ENCODE measurements at regions not wholly inside any gene's neighbourhood (a gene's known extent, or its start where the extent isn't known, plus 50 kb on each side); places are given as distances from the start of the nearest gene placed in this dataset.
"Not testable (repeated sequence)": the region's sequence is repeated elsewhere in the genome, so short reads cannot be mapped to it uniquely, and the experiment has no call there.

DNA sequence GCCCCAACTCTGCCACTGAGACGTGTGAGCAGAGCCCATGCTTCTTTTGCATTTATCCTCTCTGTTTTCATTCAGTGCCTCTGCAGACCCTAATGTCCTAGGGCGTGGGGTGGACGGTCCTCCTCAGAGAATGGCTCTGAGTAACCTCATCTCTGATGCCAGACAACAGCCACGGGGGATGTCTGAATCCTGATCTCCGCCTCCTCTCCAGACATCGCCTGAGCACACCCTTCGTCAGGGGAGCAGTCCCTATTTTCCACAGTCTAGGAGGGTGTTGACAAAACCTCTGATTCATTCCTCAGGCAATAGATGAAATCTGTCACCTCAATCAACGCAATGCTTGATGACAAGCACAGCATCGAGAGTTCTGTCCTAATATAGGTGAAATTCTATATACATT is 109.2 kb upstream of the DYRK2 start:
- no peak for DNase-seq

DNA sequence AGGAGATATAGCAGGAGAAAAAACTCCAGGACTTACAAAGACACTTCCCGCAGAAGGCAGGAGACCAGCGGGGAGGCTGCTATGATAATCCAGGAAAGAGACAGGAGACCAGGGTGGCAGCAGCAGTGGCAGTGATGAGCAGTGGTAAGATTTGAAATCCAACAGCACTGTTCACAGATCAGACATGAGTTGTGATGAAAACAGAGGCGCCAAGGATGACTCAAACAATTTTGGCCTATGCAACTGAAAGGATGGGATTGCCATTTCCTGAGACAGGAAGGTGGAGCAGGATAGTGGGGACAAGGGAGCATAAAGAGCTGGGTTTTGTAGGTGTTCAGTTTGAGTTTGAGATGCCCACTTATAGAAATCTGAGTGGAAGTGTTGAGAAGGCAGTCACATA is 108.6 kb upstream of the DYRK2 start:
- DNase-seq = no peak

DNA sequence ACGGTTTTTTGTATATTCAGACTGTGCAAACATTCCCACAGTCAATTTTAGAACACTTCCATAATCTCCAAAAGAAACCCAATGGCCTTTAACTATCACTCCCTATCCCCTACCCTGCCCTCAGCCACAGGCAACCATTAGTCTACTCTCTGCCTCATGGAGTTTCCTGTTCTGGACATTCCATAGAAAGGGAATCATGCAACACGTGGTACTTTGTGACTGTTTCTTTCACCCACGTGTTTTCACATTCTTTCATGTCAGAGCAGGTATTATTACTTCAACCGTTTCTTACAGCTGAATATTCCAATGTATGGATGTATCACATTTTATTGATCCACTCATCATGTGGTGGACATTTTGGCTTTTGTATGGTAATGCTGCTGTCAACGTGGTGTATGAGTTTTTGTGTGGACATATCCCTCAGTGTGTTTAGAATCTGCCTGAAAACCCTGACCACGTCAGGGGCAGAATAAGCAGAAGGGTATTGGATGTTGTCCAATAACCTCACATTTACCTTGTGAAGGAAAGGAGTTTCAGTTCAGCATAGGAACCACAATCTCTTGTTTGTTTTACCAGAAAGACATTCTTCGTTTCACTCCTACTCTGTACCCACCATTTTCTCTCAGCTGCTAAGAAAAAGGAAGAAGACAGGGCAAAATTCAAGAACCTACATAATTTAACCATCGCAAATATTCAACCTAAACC is 107.5 kb upstream of the DYRK2 start:
- no peak for DNase-seq

- DNase-seq = no peak
These were observed 106.9 kb upstream of the DYRK2 start for GRCh38 chr12:67541625-67541991.

GRCh38 chr12:67543021-67543770 is 105.3 kb upstream of the DYRK2 start:
- no peak for DNase-seq

DNA sequence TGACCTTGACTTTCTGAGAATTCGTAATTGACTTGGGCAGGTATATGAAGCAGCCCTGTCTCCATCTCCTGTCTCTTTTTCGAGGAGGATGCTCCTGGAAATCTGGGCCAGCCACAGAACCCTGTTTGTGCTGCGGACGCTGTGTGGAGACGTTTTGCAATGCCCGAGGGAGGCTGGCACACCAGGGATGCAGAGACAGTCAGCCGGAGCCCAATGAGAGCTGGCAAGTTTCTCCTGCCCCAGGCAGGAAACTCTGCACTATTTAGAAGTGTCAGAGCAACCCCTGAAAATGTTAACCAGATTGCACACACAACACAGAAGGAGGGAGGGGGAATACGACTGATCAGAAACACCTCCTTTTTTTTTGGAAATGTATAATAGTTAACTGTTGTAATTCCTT is 103.2 kb upstream of the DYRK2 start:
- no peak for DNase-seq

DNA sequence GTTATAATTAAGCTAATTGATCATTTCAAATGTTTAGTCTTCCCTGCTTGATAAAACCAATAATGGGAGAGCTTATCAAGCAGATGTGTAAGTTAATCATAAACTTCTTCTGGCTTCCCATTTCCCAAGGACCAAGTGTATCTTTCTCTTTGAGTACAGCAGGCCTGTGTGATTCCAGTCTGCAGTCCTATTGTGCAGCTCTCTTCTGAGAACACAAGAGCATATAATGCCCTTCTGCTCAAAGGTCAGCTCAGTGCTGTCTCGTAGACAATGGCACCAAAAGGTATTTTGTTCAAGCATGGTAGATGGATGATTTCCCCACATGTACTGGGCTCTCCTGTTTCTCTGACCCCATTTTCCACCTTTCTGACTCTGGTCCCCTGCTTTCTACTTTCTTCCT is 101.8 kb upstream of the DYRK2 start:
- DNase-seq = no peak

DNA sequence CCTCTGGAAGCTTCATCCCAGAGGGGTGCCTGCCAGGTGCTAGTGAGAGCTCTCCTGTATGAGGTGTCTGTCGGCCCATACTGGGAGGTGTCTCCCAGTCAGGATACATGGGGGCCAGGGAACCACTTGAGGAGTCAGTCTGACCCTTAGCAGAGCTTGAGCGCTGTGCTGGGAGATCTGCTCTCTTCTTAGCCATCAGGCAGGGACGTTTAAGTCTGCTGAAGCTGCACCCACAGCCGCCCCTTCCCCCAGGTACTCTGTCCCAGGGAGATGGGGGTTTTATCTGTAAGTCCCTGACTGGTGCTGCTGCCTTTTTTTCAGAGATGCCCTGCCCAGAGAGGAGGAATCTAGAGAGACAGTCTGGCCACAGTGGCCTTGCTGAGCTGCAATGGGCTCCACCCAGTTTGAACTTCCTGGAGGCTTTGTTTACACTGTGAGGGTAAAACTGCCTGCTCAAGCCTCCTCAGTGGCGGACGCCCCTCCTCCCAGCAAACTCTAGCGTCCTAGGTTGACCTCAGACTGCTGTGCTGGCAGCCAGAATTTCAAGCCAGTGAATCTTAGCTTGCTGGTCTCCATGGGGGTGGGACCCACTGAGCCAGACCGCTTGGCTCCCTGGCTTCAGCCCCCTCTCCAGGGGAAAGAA is 93.3 kb upstream of the DYRK2 start:
- not testable (repeated sequence) for DNase-seq

DNA sequence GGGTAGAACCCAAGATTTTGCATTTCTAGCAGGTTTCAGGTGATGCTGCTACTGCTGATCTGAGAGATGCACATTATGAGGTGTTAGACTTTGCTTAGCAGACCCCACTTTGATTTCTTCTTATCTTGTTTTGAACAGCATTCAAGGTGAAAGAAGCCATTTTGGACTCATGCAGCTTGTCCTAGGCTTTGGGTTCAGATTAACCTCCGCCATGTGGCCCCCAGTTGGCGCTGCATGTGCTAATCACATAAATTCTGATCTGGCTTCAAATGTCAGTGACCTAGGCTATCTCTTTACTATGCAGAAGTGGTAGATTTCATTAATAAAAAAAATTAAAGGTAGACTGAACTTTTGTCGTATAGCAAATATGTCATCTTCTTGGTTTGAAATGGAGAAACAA is 89.8 kb upstream of the DYRK2 start:
- no peak for DNase-seq

DNA sequence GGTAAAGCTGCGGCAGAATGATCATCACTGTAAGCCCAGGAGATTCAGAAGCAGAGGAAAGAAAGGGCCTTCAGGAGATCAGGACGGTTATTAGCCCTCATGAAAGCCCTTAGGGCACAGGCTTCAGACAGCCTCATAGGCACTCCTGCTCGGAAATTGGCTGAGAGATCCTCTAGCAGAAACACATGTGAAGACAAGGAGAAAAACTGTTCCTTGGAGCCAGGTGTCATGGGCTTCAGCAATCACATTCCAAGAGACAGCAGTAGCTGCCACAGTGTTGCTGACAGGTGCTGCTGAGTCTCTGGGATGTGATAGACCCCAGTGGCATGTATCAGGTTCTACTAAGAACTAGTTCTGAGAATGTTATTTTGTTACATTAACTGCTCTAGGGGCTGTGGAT is 88.8 kb upstream of the DYRK2 start:
- DNase-seq = no peak

DNA sequence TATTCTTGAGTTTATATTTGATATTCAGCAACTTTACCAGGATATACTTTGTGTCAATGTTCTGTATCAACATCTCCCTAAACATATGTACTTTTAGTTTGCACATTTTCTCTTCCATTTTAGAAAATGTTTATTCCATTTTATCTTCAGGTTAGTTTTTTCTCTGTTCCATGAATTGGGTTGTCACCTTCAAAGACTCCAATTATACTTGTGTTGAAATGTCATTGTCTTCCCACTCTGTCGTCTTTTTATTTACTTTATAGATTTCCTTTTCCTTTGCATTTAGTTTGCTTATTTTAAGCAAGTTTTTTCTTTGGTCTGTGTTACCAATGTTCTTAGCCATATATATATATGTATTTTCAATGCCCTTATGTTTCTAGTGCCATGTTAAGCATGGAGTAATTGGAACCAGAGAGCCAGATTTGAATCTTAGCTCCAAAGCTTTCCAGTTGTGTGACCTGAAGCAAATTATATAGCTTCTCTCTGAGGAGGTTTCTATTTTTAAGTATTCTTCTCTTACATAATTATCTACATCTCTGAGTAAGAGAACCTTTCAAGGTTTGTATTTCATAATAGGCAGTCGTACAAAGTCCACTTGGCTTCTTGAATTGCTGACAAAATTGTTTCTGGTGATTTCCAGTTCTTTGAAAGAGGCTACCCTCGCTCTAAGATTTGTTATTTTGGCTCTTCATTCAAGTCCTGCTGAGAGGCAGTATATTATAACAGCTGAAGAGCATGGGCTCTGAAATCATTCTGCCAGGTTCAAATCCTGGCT is 85.8 kb upstream of the DYRK2 start:
- DNase-seq = no peak

- DNase-seq = no peak
These were observed 80.5 kb upstream of the DYRK2 start for GRCh38 chr12:67568055-67568454.

DNA sequence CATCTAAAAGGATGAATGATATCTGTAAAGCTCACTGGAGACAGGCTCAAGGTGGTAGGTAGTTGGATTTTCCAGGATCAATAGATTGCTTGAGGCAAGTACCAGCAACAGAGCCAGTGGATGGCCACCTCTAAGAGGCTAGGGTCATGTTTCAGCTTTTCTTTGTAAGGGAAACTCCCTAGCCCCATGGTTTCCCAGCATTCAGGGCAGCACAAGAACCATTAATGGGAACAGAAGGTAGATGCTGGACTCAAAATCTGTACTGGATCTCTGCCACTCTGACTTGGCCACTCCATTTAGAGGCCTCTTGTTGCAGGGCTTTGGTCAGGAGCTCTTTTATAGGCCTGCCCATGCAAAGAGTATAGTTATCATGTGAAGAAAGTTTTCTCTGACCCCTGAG is 76.1 kb upstream of the DYRK2 start:
- no peak for DNase-seq

GRCh38 chr12:67573566-67573965 is 75.0 kb upstream of the DYRK2 start:
- DNase-seq = no peak

DNA sequence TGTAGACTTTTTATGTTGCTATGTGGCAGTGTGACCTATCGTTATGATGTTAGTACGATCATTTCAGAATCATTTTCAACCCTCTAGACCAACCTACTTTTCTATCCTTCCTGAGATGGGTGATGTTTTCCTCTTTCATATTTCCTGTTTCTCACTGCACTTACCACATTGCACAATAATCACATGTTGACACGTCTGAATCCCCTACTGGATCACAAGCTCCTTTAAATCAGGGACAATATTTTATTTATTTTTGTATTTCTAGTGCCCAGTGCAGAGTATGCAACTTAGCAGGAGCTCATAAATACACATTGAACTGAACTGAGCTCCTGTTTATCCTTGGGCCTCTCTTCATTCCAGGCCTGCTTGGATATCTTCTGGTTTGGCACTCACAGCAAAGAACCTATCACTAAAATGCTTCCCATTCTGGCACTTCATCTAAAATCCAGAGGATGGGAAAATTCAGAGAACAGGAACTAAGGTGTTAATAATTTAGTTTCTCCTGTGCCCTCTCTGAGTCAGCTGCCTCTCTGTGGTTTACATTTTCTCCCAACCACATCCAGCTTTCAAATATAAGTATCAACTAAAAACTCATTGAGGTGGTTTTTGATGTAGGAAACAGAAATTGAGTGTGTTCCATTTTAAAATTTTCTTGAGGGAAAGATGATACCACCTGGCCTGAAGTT is 69.4 kb upstream of the DYRK2 start:
- no peak for DNase-seq

DNA sequence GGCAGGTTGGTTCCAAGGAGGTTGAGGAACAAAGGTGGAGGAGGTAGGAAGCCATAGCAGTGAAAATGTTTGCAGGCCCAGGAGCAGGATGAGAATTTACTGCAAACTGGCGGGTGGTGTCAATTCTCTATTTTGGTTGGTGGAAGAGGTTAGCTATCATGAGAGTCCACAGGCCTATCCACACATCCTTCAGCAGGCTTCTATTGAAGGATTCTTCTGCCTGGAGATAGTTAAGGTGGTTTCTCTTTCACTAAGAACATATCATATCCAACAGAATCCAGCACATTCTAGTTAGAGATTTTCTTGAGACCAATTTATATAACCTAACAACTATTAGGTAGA is 68.9 kb upstream of the DYRK2 start:
- DNase-seq = no peak

GRCh38 chr12:67582238-67582834 is 66.2 kb upstream of the DYRK2 start:
- DNase-seq = no peak

DNA sequence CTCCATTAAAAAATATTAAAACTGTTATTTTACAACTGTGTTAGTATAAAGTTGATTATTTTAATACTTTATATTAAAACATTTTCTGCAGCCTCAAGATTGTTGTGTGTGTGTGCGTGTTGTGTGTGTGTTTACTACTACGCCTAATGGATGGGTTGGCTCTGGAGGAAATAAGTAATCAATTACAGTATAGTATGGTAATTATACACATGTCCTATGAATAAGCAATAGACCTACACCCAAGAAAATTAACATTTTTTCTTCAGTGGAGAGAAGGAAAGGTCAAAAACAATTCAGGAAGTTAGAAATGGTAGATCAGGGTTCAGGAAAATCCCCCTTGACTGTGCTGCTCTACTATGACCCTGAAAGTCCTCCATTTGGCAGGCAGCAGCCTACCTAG is 65.7 kb upstream of the DYRK2 start:
- no peak for DNase-seq

GRCh38 chr12:67586951-67587350 is 61.6 kb upstream of the DYRK2 start:
- no peak for DNase-seq

GRCh38 chr12:67589078-67589477 is 59.5 kb upstream of the DYRK2 start:
- DNase-seq = no peak

DNA sequence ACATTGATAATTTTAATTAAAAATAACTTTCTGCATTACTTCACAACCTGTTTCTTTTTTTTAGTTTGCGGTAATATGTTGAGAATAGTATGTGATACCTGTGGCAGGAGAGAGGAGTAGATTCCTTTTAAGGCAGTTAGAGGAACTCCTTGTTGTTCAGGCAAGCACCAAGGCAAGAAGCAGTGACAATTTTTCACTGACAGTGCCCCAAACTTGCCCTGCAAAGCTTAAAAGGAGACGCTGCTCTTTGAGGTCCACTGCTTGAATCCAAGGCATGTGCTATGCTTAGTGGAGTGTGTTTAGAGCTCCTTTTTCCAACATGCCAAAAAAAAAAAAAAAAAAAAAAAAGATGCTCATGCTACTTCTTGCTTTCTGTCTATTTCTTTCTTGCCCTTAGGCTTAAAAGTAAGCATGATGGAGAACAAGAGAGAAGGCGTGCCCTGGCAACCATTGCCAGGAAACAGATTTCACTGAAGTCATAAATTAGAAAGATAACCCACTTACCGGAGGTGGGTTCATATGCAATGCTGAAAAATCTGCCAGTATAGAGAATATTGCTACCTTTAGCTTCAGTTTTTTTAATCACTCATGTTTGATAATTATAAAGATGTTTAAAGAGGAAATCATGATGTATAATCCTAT is 58.3 kb upstream of the DYRK2 start:
- no peak for DNase-seq

All from stimulated activated CD4-positive, alpha-beta T cell treated with anti-CD3 and anti-CD28 coated beads, Interleukin-12 subunit alpha, Interleukin-12 subunit beta, amount 100 ng/mL, for 4 hours (primary cell).